Adipocyte (in vitro differentiated cells): ENCODE measurements at regions not wholly inside any gene's neighbourhood (a gene's known extent, or its start where the extent isn't known, plus 50 kb on each side); places are given as distances from the start of the nearest gene placed in this dataset.
"Not testable (repeated sequence)": the region's sequence is repeated elsewhere in the genome, so short reads cannot be mapped to it uniquely, and the experiment has no call there.

Source experiments
- DNase-seq: peaks from one replicate; pipeline ENCODE4 v3.0.0-alpha.2; 2015; ENCODE audit warnings: low read depth
- H3K27me3 ChIP-seq: replicated peaks from 2 replicates; pipeline ENCODE4 v1.7.0; 2013; ENCODE audit warnings: mild to moderate bottlenecking, low read length, moderate library complexity; ENCODE audit not compliant: control insufficient read depth, insufficient read depth
- H3K36me3 ChIP-seq: 2 replicates; pipeline ENCODE4 v1.7.0; 2013; ENCODE audit warnings: low read length, mild to moderate bottlenecking, moderate library complexity; ENCODE audit not compliant: control insufficient read depth, insufficient read depth, severe bottlenecking
- H3K4me1 ChIP-seq: 2 replicates; pipeline ENCODE4 v1.7.0; 2013; ENCODE audit warnings: mild to moderate bottlenecking, low read length, moderate library complexity; ENCODE audit not compliant: control insufficient read depth, insufficient read depth
- H3K4me3 ChIP-seq: 2 replicates; pipeline ENCODE4 v1.7.0; 2013; ENCODE audit warnings: mild to moderate bottlenecking, low read length, moderate library complexity
- H3K9ac ChIP-seq: 2 replicates; pipeline ENCODE4 v1.7.0; 2013; ENCODE audit warnings: mild to moderate bottlenecking, low read length, moderate library complexity
- H3K9me3 ChIP-seq: 2 replicates; pipeline ENCODE4 v1.7.0; 2013; ENCODE audit warnings: mild to moderate bottlenecking, low read length, moderate library complexity; ENCODE audit not compliant: control insufficient read depth

- H3K4me1 ChIP-seq, H3K36me3 ChIP-seq, DNase-seq, H3K27me3 ChIP-seq, H3K9ac ChIP-seq, H3K9me3 ChIP-seq, H3K4me3 ChIP-seq: not testable (repeated sequence)
Observed at GRCh38 chr12:83260126-83260525, 573.4 kb downstream of the TMTC2 start.

GRCh38 chr12:83257726-83258125 lies 571.0 kb downstream of the TMTC2 start:
- Histone ChIP-seq H3K4me3 (no peak overlapping the region), H3K36me3 (no peaks in the 10 kb centered on the region), H3K27me3 (no peaks in the 10 kb centered on the region), H3K4me1 (no peaks in the 10 kb centered on the region), H3K9ac (no peak overlapping the region), H3K9me3 (no peaks in the 10 kb centered on the region)
- no peak for DNase-seq

GRCh38 chr12:83256562-83256961 lies 569.9 kb downstream of the TMTC2 start:
- Histone ChIP-seq H3K4me3 (no peak overlapping the region), H3K9me3 (no peaks in the 10 kb centered on the region), H3K36me3 (no peaks in the 10 kb centered on the region), H3K4me1 (no peaks in the 10 kb centered on the region), H3K27me3 (no peaks in the 10 kb centered on the region), H3K9ac (no peak overlapping the region)
- DNase-seq = no peak

- Histone ChIP-seq H3K9ac (no peak overlapping the region), H3K27me3 (no peaks in the 10 kb centered on the region), H3K4me3 (no peak overlapping the region), H3K36me3 (no peaks in the 10 kb centered on the region), H3K4me1 (no peaks in the 10 kb centered on the region), H3K9me3 (no peaks in the 10 kb centered on the region)
- DNase-seq = no peak
Observed at GRCh38 chr12:83250866-83251265, 564.2 kb downstream of the TMTC2 start.

- no peaks in the 10 kb centered on the region for H3K4me1 ChIP-seq
- no peak for DNase-seq
- H3K9ac ChIP-seq = no peak overlapping the region
- no peaks in the 10 kb centered on the region for H3K9me3 ChIP-seq
- H3K36me3 ChIP-seq = no peaks in the 10 kb centered on the region
- no peak overlapping the region for H3K4me3 ChIP-seq
- no peaks in the 10 kb centered on the region for H3K27me3 ChIP-seq
Observed at GRCh38 chr12:83245156-83245555, 558.5 kb downstream of the TMTC2 start.

- Histone ChIP-seq H3K4me1 (no peaks in the 10 kb centered on the region), H3K9me3 (no peaks in the 10 kb centered on the region), H3K36me3 (no peaks in the 10 kb centered on the region), H3K4me3 (no peak overlapping the region), H3K9ac (no peak overlapping the region), H3K27me3 (no peaks in the 10 kb centered on the region)
- DNase-seq = no peak
Observed at GRCh38 chr12:83244001-83244400, 557.3 kb downstream of the TMTC2 start.

- H3K9me3 ChIP-seq, H3K36me3 ChIP-seq, H3K9ac ChIP-seq, DNase-seq, H3K27me3 ChIP-seq, H3K4me1 ChIP-seq, H3K4me3 ChIP-seq: not testable (repeated sequence)
Observed at GRCh38 chr12:83233987-83234386, 547.3 kb downstream of the TMTC2 start.

- DNase-seq, H3K4me1 ChIP-seq, H3K9ac ChIP-seq, H3K27me3 ChIP-seq, H3K9me3 ChIP-seq, H3K4me3 ChIP-seq, H3K36me3 ChIP-seq: not testable (repeated sequence)
Observed at GRCh38 chr12:83226960-83227359, 540.3 kb downstream of the TMTC2 start.

- no peaks in the 10 kb centered on the region for H3K9me3 ChIP-seq
- H3K27me3 ChIP-seq = no peaks in the 10 kb centered on the region
- no peaks in the 10 kb centered on the region for H3K36me3 ChIP-seq
- H3K9ac ChIP-seq = no peak overlapping the region
- H3K4me1 ChIP-seq = no peaks in the 10 kb centered on the region
- DNase-seq = no peak
- H3K4me3 ChIP-seq = no peak overlapping the region
Observed at GRCh38 chr12:83225806-83226205, 539.1 kb downstream of the TMTC2 start.

- DNase-seq = no peak
- H3K4me3 ChIP-seq = no peak overlapping the region
Observed at GRCh38 chr12:83224012-83224411, 537.3 kb downstream of the TMTC2 start.

GRCh38 chr12:83220774-83221173 lies 534.1 kb downstream of the TMTC2 start:
- Histone ChIP-seq H3K27me3 (no peaks in the 10 kb centered on the region), H3K4me3 (no peak overlapping the region), H3K4me1 (no peaks in the 10 kb centered on the region), H3K9me3 (no peaks in the 10 kb centered on the region), H3K9ac (no peak overlapping the region), H3K36me3 (no peaks in the 10 kb centered on the region)
- no peak for DNase-seq

More at GRCh38 chr12:83224012-83224411, 537.3 kb downstream of the TMTC2 start:
- Histone ChIP-seq H3K36me3 (no peaks in the 10 kb centered on the region), H3K27me3 (no peaks in the 10 kb centered on the region), H3K4me1 (no peaks in the 10 kb centered on the region), H3K9me3 (no peaks in the 10 kb centered on the region), H3K9ac (no peak overlapping the region)

- no peaks in the 10 kb centered on the region for H3K27me3 ChIP-seq
- H3K4me1 ChIP-seq = no peaks in the 10 kb centered on the region
- no peaks in the 10 kb centered on the region for H3K36me3 ChIP-seq
- no peak overlapping the region for H3K4me3 ChIP-seq
- no peak for DNase-seq
- H3K9ac ChIP-seq = no peak overlapping the region
- H3K9me3 ChIP-seq = no peaks in the 10 kb centered on the region
Observed at GRCh38 chr12:83216230-83216629, 529.5 kb downstream of the TMTC2 start.
